Breast epithelium (tissue), 3 donors: ENCODE measurements at regions not wholly inside any gene's neighbourhood (a gene's known extent, or its start where the extent isn't known, plus 50 kb on each side); places are given as distances from the start of the nearest gene placed in this dataset.

ENCODE experiments used
- POLR2A ChIP-seq: fragments of 450-650 bp; IDR thresholded peaks from one replicate; pipeline ENCODE4 v1.6.1; 2016; ENCODE audit warnings: antibody characterized with exemption, mild to moderate bottlenecking, moderate library complexity
- TF ChIP-seq, protein P1 (sequence below), 3 donors: fragments of 450-650 bp; IDR thresholded peaks; one replicate each; pipeline ENCODE4 v1.5.1; 2016 to 2017; ENCODE audit warnings: antibody characterized with exemption in 3 of 3, mild to moderate bottlenecking in 3 of 3, moderate library complexity in 3 of 3

DNA sequence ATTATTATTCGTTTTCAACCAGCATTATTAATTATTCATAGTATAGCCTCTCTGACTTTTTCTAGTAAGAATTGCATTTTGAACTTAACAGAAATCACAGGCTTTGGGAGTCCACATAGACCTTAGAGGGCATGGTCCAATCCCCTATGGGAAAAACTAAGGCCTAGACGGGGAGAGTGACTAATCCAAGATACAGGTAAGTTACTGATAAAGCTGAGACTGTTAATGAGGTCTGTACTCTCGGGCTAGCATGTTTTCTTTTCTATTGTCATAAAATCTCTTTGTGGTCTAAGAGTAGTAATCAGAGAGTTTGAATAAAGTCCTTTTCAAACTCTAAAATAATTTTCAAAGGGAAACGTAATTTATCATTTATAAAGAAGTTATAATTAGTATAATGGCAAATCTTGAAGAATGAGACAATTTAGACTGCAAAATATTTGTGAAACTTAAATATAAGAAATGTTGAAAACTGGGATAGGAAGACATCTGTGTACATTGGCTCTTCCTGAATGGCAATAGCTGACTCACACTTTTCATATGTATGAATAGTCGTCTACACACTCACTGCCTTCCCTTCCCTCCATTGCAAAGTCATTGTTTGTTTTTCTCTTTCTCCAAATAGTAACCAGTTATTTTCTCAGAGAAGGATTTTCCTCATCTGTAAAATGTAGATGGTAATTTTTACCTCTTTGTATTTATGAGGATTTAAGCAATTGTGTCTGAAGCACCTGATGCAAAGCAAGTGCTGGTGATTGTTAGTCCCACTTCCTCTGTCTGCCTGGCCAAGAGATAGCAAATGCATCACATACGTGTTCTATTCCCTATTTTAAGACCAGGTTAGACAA is 207.9 kb upstream of the CD180 start:
- TF ChIP-seq POLR2A = no peak
- TF ChIP-seq, protein P1, sequence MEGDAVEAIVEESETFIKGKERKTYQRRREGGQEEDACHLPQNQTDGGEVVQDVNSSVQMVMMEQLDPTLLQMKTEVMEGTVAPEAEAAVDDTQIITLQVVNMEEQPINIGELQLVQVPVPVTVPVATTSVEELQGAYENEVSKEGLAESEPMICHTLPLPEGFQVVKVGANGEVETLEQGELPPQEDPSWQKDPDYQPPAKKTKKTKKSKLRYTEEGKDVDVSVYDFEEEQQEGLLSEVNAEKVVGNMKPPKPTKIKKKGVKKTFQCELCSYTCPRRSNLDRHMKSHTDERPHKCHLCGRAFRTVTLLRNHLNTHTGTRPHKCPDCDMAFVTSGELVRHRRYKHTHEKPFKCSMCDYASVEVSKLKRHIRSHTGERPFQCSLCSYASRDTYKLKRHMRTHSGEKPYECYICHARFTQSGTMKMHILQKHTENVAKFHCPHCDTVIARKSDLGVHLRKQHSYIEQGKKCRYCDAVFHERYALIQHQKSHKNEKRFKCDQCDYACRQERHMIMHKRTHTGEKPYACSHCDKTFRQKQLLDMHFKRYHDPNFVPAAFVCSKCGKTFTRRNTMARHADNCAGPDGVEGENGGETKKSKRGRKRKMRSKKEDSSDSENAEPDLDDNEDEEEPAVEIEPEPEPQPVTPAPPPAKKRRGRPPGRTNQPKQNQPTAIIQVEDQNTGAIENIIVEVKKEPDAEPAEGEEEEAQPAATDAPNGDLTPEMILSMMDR (IDR thresholded peaks at IDR 0.05) = no peak
